Common myeloid progenitor, CD34-positive (primary cell): ENCODE measurements at regions not wholly inside any gene's neighbourhood (a gene's known extent, or its start where the extent isn't known, plus 50 kb on each side); places are given as distances from the start of the nearest gene placed in this dataset.
"Not testable (repeated sequence)": the region's sequence is repeated elsewhere in the genome, so short reads cannot be mapped to it uniquely, and the experiment has no call there.

Experiments used
- CTCF ChIA-PET: fragments of 350-600 bp; sonication (Branson Sonifier 250); formaldehyde crosslinking; loops from one replicate; lab custom pipeline; 2021; ENCODE audit warnings: antibody characterized with exemption; lab: Charles Lee
- POLR2A ChIA-PET: fragments of 350-600 bp; sonication (Branson Sonifier 250); formaldehyde crosslinking; loops from one replicate; lab custom pipeline; 2021; ENCODE audit warnings: antibody characterized with exemption; lab: Charles Lee
- DNase-seq, 3 donors: peaks; one replicate each; pipeline versions ENCODE4 v3.0.0 to v3.0.0-alpha.2; 2013
- H3K27ac ChIP-seq, 2 experiments: 1 replicate in 1 of 2; 2 replicates in 1 of 2; pipeline ENCODE4 v1.7.0; 2013; ENCODE audit warnings: inconsistent platforms in 2 of 2, low read length in 2 of 2, mild to moderate bottlenecking in 2 of 2, low read depth in 1 of 2, moderate library complexity in 1 of 2; ENCODE audit not compliant: severe bottlenecking in 2 of 2, insufficient read depth in 1 of 2, poor library complexity in 1 of 2
- H3K27me3 ChIP-seq, 5 experiments: replicated peaks in 2 of 5; 1 replicate in 3 of 5; 2 replicates in 2 of 5; pipeline versions ENCODE4 v1.6.1 to v1.7.0; 2013; ENCODE audit warnings: low read length in 4 of 5, mild to moderate bottlenecking in 2 of 5, moderate library complexity in 2 of 5, inconsistent platforms in 1 of 5; ENCODE audit not compliant: insufficient read depth in 5 of 5, control insufficient read depth in 4 of 5
- H3K36me3 ChIP-seq, 4 experiments: 1 replicate in 2 of 4; 2 replicates in 2 of 4; pipeline versions ENCODE4 v1.6.1 to v1.7.0; 2013; ENCODE audit warnings: low read length in 3 of 4, control low read depth in 1 of 4, mild to moderate bottlenecking in 1 of 4; ENCODE audit not compliant: control insufficient read depth in 4 of 4, insufficient read depth in 4 of 4
- H3K4me1 ChIP-seq, 4 experiments: 1 replicate in 3 of 4; 2 replicates in 1 of 4; pipeline versions ENCODE4 v1.6.1 to v1.7.1; 2013; ENCODE audit warnings: low read length in 3 of 4, mild to moderate bottlenecking in 3 of 4, control low read depth in 1 of 4, inconsistent platforms in 1 of 4, moderate library complexity in 1 of 4; ENCODE audit not compliant: control insufficient read depth in 4 of 4, insufficient read depth in 4 of 4; ENCODE audit errors: control extremely low read depth in 1 of 4
- H3K4me3 ChIP-seq, 7 experiments: 1 replicate in 4 of 7; 2 replicates in 3 of 7; pipeline versions ENCODE4 v1.5.1 to v1.7.0; 2013; ENCODE audit warnings: mild to moderate bottlenecking in 7 of 7, low read length in 6 of 7, moderate library complexity in 6 of 7, inconsistent platforms in 2 of 7, low read depth in 2 of 7, control low read depth in 1 of 7; ENCODE audit not compliant: insufficient read depth in 4 of 7, control insufficient read depth in 1 of 7; ENCODE audit errors: extremely low read depth in 1 of 7
- H3K9me3 ChIP-seq, 5 experiments: 1 replicate in 4 of 5; 2 replicates in 1 of 5; pipeline versions ENCODE4 v1.6.1 to v1.7.1; 2013; ENCODE audit warnings: low read length in 4 of 5, mild to moderate bottlenecking in 2 of 5, inconsistent platforms in 1 of 5, low read depth in 1 of 5, moderate library complexity in 1 of 5; ENCODE audit not compliant: control insufficient read depth in 4 of 5, insufficient read depth in 2 of 5; ENCODE audit errors: control extremely low read depth in 1 of 5
- WGBS: methylation state at CpG from one replicate; pipeline ENCODE4 v1.1.5; 2013; ENCODE audit not compliant: insufficient coverage; 5-methylcytosine and 5-hydroxymethylcytosine counted together

- WGBS = no CpG with 5 or more reads among the region's 5 CpGs
- CTCF ChIA-PET = interaction anchor here (1.2 kb wide), 1 partner anchor 23 kb away, joined by 3 read pairs; no protein-coding TSS in a partner anchor
- DNase-seq, H3K4me3 ChIP-seq, POLR2A ChIA-PET, H3K9me3 ChIP-seq, H3K27me3 ChIP-seq, H3K27ac ChIP-seq, H3K36me3 ChIP-seq, H3K4me1 ChIP-seq: not testable (repeated sequence)
Observed at GRCh38 chr4:20183131-20183530, 68.6 kb upstream of the SLIT2 start.

- POLR2A ChIA-PET = no interaction called here
- WGBS = no CpG with 5 or more reads among the region's 3 CpGs
- no peaks in the 10 kb centered on the region for H3K4me1 ChIP-seq
- no peaks in the 10 kb centered on the region for H3K27me3 ChIP-seq
- DNase-seq = no peak
- no peak overlapping the region for H3K4me3 ChIP-seq
- peaks cover 0 to 8% (median 1%) of the 10 kb centered on the region in 5 experiments for H3K9me3 ChIP-seq
- H3K36me3 ChIP-seq = no peaks in the 10 kb centered on the region
- H3K27ac ChIP-seq = no peak overlapping the region
- CTCF ChIA-PET = interaction anchor here (1.2 kb wide), 1 partner anchor 22 kb away, joined by 3 read pairs; no protein-coding TSS in a partner anchor
Observed at GRCh38 chr4:20181926-20182325, 69.8 kb upstream of the SLIT2 start.

GRCh38 chr4:20180509-20180908, 71.2 kb upstream of the SLIT2 start:
- Histone ChIP-seq H3K4me3 (no peak overlapping the region), H3K9me3 (peaks cover 0 to 8% (median 1%) of the 10 kb centered on the region in 5 experiments), H3K27ac (no peak overlapping the region), H3K27me3 (no peaks in the 10 kb centered on the region), H3K4me1 (no peaks in the 10 kb centered on the region), H3K36me3 (no peaks in the 10 kb centered on the region)
- ChIA-PET CTCF (no interaction called here), POLR2A (no interaction called here)
- DNase-seq = no peak

- Histone ChIP-seq H3K4me3 (no peak overlapping the region), H3K36me3 (no peaks in the 10 kb centered on the region), H3K27me3 (no peaks in the 10 kb centered on the region), H3K27ac (no peak overlapping the region), H3K4me1 (no peaks in the 10 kb centered on the region), H3K9me3 (peaks cover 0 to 8% (median 1%) of the 10 kb centered on the region in 5 experiments)
- no peak for DNase-seq
- 96% methylated on average over 18 of the region's 24 CpGs for WGBS
- POLR2A ChIA-PET = no interaction called here
- CTCF ChIA-PET = no interaction called here
Observed at GRCh38 chr4:20178902-20179576, 72.7 kb upstream of the SLIT2 start.

GRCh38 chr4:20176881-20177280, 74.8 kb upstream of the SLIT2 start:
- Histone ChIP-seq H3K9me3 (peaks cover 0 to 8% (median 1%) of the 10 kb centered on the region in 5 experiments), H3K27me3 (no peaks in the 10 kb centered on the region), H3K36me3 (no peaks in the 10 kb centered on the region), H3K27ac (no peak overlapping the region), H3K4me3 (no peak overlapping the region), H3K4me1 (no peaks in the 10 kb centered on the region)
- no peak for DNase-seq
- ChIA-PET CTCF (no interaction called here), POLR2A (no interaction called here)
- 83% methylated on average over 1 of the region's 2 CpGs for WGBS

- H3K36me3 ChIP-seq = no peaks in the 10 kb centered on the region
- H3K4me1 ChIP-seq = no peaks in the 10 kb centered on the region
- WGBS = 100% methylated on average over 1 of the region's 1 CpG
- CTCF ChIA-PET = no interaction called here
- no peak for DNase-seq
- H3K9me3 ChIP-seq = no peaks in the 10 kb centered on the region
- POLR2A ChIA-PET = no interaction called here
- H3K4me3 ChIP-seq = no peak overlapping the region
- no peak overlapping the region for H3K27ac ChIP-seq
- no peaks in the 10 kb centered on the region for H3K27me3 ChIP-seq
Observed at GRCh38 chr4:20172070-20172760, 79.5 kb upstream of the SLIT2 start.

- no peak overlapping the region for H3K27ac ChIP-seq
- ChIA-PET POLR2A (no interaction called here), CTCF (no interaction called here)
- no peaks in the 10 kb centered on the region for H3K36me3 ChIP-seq
- H3K9me3 ChIP-seq = no peaks in the 10 kb centered on the region
- no peak overlapping the region for H3K4me3 ChIP-seq
- H3K4me1 ChIP-seq = no peaks in the 10 kb centered on the region
- DNase-seq = no peak
- 67% methylated on average over 2 of the region's 3 CpGs for WGBS
- no peaks in the 10 kb centered on the region for H3K27me3 ChIP-seq
Observed at GRCh38 chr4:20166544-20166943, 85.2 kb upstream of the SLIT2 start.
